HepG2 (cell line): ENCODE measurements at regions not wholly inside any gene's neighbourhood (a gene's known extent, or its start where the extent isn't known, plus 50 kb on each side); places are given as distances from the start of the nearest gene placed in this dataset.

Experiments
- ELF1 ChIP-seq: sonication (generic); formaldehyde crosslinking; IDR thresholded peaks from 2 replicates; pipeline ENCODE4 v1.4.0; 2020; ENCODE audit warnings: missing genetic modification reagents
- TSC22D2 ChIP-seq: sonication (generic); formaldehyde crosslinking; IDR thresholded peaks from 2 replicates; pipeline ENCODE4 v1.5.1; 2020; ENCODE audit warnings: missing genetic modification reagents, mild to moderate bottlenecking, borderline replicate concordance

GRCh38 chr5:178808886-178809285, 50.9 kb upstream of the ZNF354B start:
- no peak for TF ChIP-seq ELF1
- TF ChIP-seq TSC22D2 (CRISPR knock-in tag): no peak
